ENCODE measurements at regions not wholly inside any gene's neighbourhood (a gene's known extent, or its start where the extent isn't known, plus 50 kb on each side); places are given as distances from the start of the nearest gene placed in this dataset.

DNA sequence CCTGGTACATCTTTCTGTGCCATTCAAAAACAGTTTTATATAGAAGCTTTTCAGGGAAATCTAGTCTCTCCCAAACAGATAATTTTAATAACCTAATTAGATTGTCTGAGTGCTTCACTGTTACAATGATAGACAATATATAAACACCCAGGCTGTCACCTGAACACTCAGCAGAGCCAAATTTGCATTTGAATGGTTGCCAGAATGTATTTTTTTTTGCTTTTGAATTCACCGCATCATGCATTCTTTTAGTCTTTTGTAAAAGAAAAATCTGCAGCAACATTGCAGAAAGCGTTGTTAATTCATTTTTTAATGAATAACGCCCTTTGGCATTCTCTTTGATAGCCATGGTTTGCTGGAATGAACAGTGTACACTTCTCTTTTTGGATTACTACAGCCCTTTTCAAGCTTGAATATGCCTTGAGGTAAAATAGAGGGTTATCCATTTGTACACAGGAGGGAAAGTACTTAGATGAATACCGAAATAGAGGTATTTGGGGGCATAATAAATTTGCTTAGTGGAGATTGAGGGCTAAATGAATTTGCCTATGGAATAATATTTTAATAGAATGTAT, 175.0 kb upstream of the EPHA5 start:
- TF ChIP-seq, protein P1, sequence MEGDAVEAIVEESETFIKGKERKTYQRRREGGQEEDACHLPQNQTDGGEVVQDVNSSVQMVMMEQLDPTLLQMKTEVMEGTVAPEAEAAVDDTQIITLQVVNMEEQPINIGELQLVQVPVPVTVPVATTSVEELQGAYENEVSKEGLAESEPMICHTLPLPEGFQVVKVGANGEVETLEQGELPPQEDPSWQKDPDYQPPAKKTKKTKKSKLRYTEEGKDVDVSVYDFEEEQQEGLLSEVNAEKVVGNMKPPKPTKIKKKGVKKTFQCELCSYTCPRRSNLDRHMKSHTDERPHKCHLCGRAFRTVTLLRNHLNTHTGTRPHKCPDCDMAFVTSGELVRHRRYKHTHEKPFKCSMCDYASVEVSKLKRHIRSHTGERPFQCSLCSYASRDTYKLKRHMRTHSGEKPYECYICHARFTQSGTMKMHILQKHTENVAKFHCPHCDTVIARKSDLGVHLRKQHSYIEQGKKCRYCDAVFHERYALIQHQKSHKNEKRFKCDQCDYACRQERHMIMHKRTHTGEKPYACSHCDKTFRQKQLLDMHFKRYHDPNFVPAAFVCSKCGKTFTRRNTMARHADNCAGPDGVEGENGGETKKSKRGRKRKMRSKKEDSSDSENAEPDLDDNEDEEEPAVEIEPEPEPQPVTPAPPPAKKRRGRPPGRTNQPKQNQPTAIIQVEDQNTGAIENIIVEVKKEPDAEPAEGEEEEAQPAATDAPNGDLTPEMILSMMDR (IDR thresholded peaks at IDR 0.05), result no peak
- TF ChIP-seq POLR2AphosphoS5 (IDR thresholded peaks at IDR 0.05), result no peak
- no peak for TF ChIP-seq EP300 (IDR thresholded peaks at IDR 0.05)
- no peak for TF ChIP-seq POLR2A (IDR thresholded peaks at IDR 0.05)
